ENCODE measurements at regions not wholly inside any gene's neighbourhood (a gene's known extent, or its start where the extent isn't known, plus 50 kb on each side); places are given as distances from the start of the nearest gene placed in this dataset.
A peak's percentile ranks its signal among the peaks of the same experiment; 100 is the strongest.

DNA sequence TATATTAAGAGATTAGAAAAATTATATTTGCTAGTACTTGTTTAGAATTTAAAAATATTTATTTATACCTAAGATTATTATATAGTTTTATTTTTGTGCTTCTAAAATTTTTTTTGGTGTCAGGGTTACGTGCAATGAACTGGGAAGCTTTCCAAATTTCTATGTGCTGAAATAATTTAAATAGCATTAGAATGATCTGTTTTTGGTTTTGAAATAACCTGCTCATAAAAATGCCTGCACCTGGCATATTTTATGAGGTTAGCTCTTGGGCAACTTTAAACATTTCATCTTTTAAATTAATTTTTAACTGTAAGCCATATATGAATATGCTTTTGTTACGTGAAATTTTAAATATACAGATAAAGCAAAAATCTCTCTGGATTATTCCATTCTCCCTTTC is 482.5 kb downstream of the GLRX3 start:
- Mint-ChIP-seq H3K4me1 (peaks cover 0 to 5% (median 0%) of the 10 kb centered on the region in 3 donors), H3K36me3 (no peaks in the 10 kb centered on the region), H3K4me3 (no peak overlapping the region), H3K27me3 (peaks cover 4 to 33% (median 8%) of the 10 kb centered on the region in 3 donors), H3K27ac (no peak overlapping the region), H3K9me3 (peaks cover 0 to 5% (median 1%) of the 10 kb centered on the region in 7 donors)
- no peak for ATAC-seq (ENCODE audit: low read depth in 2 of 2)
- no peak for DNase-seq

DNA sequence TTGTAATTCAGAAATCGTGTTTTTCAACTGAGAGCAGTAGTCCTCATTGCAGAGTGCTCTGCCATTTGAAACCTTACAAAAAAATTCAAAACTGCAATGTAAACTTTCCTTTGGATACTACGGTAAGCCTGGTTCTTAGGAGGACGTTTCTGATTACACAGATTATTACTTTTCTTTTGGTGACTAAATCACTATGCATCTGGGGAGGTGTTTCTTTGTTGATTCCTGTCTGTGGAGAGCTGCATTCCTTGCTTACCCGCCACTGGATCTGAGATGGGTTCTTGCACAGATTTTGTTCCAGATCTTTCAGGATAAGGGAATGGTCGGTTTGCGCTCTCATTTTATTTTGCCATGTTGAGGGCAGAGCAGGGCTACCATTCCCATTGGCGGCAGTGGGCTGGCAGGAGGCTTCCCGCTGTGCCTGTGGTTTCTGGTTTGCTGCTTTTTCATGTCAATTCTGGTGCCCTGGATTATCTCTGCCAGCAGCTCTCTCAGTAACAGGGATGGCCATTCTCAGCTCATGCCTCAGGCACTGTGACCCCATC is 485.1 kb downstream of the GLRX3 start:
- Mint-ChIP-seq H3K9me3 (peaks cover 0 to 5% (median 0%) of the 10 kb centered on the region in 7 donors), H3K27ac (peak overlapping the region in 1 of 6 donors; percentile 49), H3K4me1 (peaks cover 0 to 5% (median 2%) of the 10 kb centered on the region in 3 donors), H3K36me3 (no peaks in the 10 kb centered on the region), H3K27me3 (peaks cover 8 to 38% (median 11%) of the 10 kb centered on the region in 3 donors), H3K4me3 (no peak overlapping the region)
- no peak for ATAC-seq (ENCODE audit: low read depth in 2 of 2)
- DNase-seq, result no peak

DNA sequence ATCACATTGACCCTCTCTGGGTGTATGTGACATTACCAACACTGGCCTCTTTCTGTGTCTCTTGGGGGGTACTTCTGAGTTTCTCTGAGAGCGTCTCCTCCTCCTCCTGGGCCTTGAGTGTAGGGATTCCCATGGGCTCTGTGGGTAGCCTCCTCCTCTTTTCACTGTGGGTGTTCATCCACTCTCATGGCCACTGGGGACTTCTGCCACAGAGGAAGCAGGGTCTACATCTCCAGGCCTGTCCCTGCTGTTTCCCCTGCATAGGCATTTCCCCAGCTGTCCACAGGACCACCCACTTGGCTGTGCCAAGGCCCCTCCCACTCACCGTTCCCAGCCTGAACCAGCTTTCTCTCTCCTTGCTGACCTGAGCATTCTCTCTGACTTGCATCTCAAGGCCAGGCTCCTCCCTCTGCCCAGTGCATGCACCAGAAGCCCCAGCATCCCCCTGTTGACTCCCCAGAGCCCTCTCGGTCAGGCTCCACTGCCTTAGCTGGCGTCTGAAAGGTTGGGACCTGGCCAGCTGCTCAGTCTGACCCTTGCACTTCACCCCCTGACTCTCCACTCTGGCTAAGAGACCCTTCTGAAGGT is 487.6 kb downstream of the GLRX3 start:
- DNase-seq (no peak), ATAC-seq (ENCODE audit: low read depth in 2 of 2) (no peak)
- no peaks in the 10 kb centered on the region for H3K36me3 Mint-ChIP-seq
- H3K27ac Mint-ChIP-seq, result peak overlapping the region in 1 of 6 donors; percentile 40
- peaks cover 0 to 5% (median 0%) of the 10 kb centered on the region in 7 donors for H3K9me3 Mint-ChIP-seq
- peaks cover 8 to 24% (median 11%) of the 10 kb centered on the region in 3 donors for H3K27me3 Mint-ChIP-seq
- peaks cover 0 to 2% (median 0%) of the 10 kb centered on the region in 3 donors for H3K4me1 Mint-ChIP-seq
- no peak overlapping the region for H3K4me3 Mint-ChIP-seq

DNA sequence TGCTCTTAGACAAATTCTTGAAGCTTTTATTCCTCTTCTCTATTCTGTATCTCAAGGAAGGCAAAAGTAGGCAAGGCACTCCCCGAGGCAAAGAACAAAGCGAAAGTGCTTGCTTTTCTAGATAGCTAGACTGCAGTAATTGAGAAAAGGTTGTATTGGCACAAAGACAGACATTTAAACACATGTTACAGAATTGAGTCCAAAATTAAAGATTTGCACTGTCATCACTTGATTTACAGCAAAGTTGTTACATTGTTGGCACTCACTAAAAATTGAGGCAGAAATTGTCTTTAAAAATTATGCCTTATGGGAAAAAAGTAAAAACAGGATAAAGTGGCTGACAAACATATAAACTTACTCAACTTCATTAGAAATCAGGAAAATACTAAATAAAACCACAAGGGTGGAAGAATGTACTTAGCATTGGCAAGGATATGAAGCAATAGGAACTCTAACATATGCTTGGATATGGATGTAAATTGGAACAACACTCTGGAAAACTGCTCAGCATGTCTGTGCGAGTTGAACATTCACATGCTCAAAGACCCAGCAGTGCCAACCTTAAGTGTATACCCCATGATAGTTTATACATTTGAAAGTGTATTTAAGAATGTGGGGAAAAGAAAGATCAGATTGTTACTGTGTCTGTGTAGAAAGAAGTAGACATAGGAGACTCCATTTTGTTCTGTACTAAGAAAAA is 491.3 kb downstream of the GLRX3 start:
- Mint-ChIP-seq H3K4me1 (peaks cover 0 to 2% (median 0%) of the 10 kb centered on the region in 3 donors), H3K27ac (no peak overlapping the region), H3K36me3 (peaks cover 0 to 3% of the 10 kb centered on the region in 2 donors), H3K9me3 (peaks cover 0 to 4% (median 0%) of the 10 kb centered on the region in 7 donors), H3K27me3 (peaks cover 0 to 18% (median 14%) of the 10 kb centered on the region in 3 donors), H3K4me3 (no peak overlapping the region)
- no peak for ATAC-seq (ENCODE audit: low read depth in 2 of 2)
- DNase-seq, result no peak

DNA sequence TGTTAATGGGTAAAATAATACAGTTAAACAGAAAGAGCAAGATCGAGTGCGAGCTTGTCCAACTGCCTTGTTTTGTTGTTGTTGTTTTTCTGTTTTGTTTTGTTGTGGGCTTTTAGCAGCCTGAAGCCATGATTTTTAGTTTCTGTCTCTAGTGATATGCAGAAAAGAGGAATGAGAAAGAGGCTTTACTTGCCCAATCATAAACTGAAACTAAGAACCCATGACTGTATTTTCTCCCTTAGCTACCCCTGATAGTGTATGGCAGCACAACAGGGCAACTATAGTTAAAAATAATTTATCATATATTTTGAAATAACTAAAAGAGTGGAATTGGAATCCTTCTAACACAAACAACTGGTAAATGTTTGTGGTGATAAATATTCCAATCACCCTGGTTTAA is 493.9 kb downstream of the GLRX3 start:
- DNase-seq, result no peak
- peaks cover 0 to 3% of the 10 kb centered on the region in 2 donors for H3K36me3 Mint-ChIP-seq
- H3K27me3 Mint-ChIP-seq, result peaks cover under 1 to 16% (median 4%) of the 10 kb centered on the region in 3 donors
- no peak for ATAC-seq (ENCODE audit: low read depth in 2 of 2)
- no peak overlapping the region for H3K4me3 Mint-ChIP-seq
- no peak overlapping the region for H3K27ac Mint-ChIP-seq
- H3K9me3 Mint-ChIP-seq, result peaks cover 0 to 5% (median 3%) of the 10 kb centered on the region in 7 donors
- no peaks in the 10 kb centered on the region for H3K4me1 Mint-ChIP-seq

DNA sequence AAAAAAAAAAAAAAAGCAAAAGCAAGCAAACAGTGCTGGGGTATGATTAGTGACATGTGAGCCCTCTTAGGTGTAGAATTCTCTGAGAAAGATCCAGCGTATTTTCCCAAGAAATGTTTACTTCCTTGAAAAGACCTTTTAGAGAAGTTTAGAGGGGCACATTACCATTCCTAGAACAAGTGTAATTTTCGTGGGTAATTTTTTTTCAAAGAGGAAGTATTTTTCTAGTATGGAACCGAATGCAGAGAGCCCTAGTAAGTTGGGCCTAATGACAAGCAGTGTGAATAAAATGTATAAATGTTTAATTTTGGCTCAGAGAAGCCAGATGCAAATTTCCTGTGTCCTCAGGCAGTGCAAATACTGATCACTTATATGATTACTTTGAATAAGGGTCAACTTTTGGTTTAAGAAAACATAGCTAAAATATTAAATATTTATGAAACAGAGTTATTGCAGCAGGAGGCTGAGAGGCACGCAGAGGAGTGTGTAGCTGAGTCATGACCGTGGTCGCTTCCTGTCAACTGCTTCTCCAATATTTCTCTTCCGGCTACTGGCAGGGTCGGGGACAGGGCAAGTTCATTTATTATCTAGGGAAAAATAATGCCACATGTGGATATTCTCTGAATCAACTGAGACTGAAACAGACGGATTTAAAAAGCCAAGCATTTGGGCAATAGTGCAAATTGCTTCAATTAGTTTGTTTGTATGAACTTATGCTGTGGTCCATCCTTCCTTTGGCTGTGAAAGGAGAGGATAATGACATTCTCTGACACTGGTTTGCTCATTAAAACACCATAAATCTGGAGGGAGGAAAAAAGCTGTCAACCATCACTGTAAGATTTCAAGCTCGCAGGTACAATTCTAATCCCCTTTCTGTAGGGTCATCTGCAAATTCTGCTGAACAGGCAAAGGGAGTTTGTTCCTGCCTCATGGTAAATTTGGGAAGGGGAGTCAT is 495.2 kb downstream of the GLRX3 start:
- Mint-ChIP-seq H3K27me3 (peaks cover 10 to 16% (median 15%) of the 10 kb centered on the region in 3 donors), H3K27ac (no peak overlapping the region), H3K4me1 (no peaks in the 10 kb centered on the region), H3K36me3 (peaks cover 0 to 3% of the 10 kb centered on the region in 2 donors), H3K4me3 (no peak overlapping the region), H3K9me3 (peaks cover 0 to 5% (median 3%) of the 10 kb centered on the region in 7 donors)
- no peak for DNase-seq
- ATAC-seq (ENCODE audit: low read depth in 2 of 2), result no peak

DNA sequence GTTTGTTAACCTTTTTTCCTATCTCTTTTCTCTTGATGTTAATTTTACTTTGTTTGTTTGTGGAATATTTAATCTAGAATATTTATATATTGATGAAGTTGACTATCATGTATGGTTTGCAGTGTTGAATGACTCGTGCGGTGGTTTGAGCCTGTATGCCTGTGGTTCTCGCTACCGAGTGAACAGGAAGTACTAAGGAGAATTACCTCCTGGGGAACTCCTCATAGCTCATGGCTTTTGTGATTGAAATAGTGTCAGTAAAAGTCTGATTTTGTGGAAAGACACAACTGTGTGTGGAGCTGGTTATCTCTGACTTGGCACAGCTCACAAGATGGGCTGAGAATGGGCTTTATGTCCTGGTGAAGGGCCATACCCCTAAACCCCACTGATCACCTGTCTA is 498.6 kb downstream of the GLRX3 start:
- Mint-ChIP-seq H3K27ac (no peak overlapping the region), H3K27me3 (peaks cover 18 to 24% (median 20%) of the 10 kb centered on the region in 3 donors)

DNA sequence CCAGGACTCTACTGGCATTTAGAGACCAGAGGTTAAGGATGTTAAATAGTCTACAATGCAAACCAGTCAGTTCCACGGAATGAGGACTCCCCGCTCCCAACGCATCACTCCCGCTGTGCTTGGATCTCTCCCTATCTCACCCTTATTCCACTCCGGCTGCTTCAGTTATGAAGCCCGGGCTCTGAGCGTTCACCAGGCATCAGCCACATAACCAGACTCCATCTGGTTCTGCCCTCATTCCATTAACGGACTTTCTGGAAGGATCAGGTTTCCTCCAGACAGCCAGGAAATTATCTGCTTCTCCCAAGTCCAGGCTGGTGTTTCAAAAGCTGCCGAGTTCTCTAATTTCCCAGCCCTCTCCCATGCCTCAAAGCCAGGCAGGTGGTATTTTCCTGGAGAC is 499.3 kb downstream of the GLRX3 start:
- ATAC-seq (ENCODE audit: low read depth in 2 of 2) (no peak), DNase-seq (no peak)
- Mint-ChIP-seq H3K4me1 (no peaks in the 10 kb centered on the region), H3K36me3 (no peaks in the 10 kb centered on the region), H3K9me3 (peaks cover 0 to 5% (median 0%) of the 10 kb centered on the region in 7 donors), H3K4me3 (no peak overlapping the region), H3K27ac (no peak overlapping the region), H3K27me3 (peaks cover 18 to 24% (median 19%) of the 10 kb centered on the region in 3 donors)

More for the DNA sequence above, 498.6 kb downstream of the GLRX3 start:
- Mint-ChIP-seq H3K36me3 (peaks cover 0 to 1% of the 10 kb centered on the region in 2 donors), H3K9me3 (peaks cover 0 to 5% (median 2%) of the 10 kb centered on the region in 7 donors), H3K4me3 (no peak overlapping the region), H3K4me1 (no peaks in the 10 kb centered on the region)
- ATAC-seq (ENCODE audit: low read depth in 2 of 2), result no peak
- DNase-seq, result no peak

DNA sequence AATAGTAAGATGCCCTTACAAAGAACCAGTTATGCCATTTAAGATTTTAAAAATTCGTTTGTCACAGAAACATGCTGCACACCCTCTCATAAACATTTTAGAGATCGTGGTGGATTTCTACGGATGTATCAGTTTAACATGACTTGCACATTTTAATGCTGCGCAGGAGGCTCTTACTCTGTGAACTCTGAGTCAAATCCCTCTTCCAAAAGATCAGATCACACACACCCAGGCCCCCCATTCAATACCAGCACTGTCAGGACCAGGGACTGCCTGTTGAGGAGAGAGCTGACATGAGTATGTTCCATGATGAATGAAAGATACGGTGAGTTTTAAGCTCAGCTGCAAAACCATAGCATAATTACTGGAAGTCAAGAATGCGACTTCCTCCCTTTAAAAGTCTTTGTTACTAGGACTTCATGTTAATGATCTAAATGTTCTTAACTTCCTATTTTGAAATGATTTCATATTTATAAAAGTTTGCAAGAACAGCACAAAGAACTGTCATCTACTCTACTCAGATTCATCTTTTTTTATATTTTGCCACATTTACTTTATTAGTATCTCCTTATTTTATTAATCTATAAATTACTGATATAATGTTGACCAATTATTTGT is 500.2 kb downstream of the GLRX3 start:
- ATAC-seq (ENCODE audit: low read depth in 2 of 2), result no peak
- peaks cover 0 to 5% (median 0%) of the 10 kb centered on the region in 7 donors for H3K9me3 Mint-ChIP-seq
- peaks cover 18 to 24% (median 19%) of the 10 kb centered on the region in 3 donors for H3K27me3 Mint-ChIP-seq
- no peaks in the 10 kb centered on the region for H3K36me3 Mint-ChIP-seq
- no peak overlapping the region for H3K4me3 Mint-ChIP-seq
- H3K27ac Mint-ChIP-seq, result no peak overlapping the region
- no peak for DNase-seq
- no peaks in the 10 kb centered on the region for H3K4me1 Mint-ChIP-seq

DNA sequence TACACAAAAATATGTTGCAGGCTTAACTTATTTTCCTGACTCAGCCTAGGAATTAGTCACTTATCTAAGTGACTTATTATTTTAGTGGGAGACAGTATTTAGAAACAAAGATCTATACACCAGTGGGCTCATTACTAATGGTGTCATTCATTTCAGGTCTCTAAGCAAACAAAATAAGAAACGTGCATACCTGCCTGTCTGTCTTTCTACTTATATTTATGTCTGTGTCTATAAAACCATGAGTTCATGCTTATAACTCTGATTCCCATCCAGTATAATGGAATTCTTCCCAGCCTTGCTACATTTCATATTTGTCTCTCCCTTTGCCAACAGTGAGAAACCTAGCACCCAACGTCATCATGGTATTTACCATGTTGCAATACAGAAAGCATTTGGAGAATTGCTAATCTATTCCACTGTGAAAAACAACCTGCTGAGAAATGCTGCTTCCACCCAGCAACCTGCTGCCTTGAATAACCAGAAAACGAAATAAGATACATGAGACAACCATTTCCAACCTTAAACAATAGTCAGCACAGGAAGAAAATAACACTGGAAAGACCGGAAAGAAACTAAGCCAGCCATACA is 501.0 kb downstream of the GLRX3 start:
- ATAC-seq (ENCODE audit: low read depth in 2 of 2) (no peak), DNase-seq (no peak)
- Mint-ChIP-seq H3K27me3 (peaks cover 18 to 24% (median 19%) of the 10 kb centered on the region in 3 donors), H3K4me3 (no peak overlapping the region), H3K9me3 (peaks cover 0 to 5% (median 0%) of the 10 kb centered on the region in 7 donors), H3K36me3 (no peaks in the 10 kb centered on the region), H3K4me1 (no peaks in the 10 kb centered on the region), H3K27ac (no peak overlapping the region)

DNA sequence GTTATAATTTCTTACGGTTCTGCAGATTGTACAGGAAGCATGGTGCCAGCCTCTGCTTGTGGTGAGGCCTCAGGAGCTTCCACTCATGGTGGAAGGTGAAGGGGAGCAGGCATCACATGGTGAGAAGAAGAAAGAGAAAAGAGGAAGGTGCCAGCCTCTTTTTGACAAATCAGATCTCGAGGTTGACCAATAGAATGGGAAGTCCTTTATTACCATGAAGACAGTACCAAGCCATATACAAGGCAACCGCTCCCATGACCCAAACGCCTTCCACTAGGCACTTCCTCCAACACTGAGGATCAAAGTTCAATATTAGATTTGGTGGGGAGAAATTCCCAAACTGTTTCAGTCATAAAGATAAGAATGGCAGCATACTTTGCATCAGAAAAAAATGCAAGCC is 502.8 kb downstream of the GLRX3 start:
- peaks cover 0 to 6% (median 3%) of the 10 kb centered on the region in 7 donors for H3K9me3 Mint-ChIP-seq
- H3K4me3 Mint-ChIP-seq, result no peak overlapping the region
- no peak overlapping the region for H3K27ac Mint-ChIP-seq
- no peaks in the 10 kb centered on the region for H3K36me3 Mint-ChIP-seq
- no peaks in the 10 kb centered on the region for H3K4me1 Mint-ChIP-seq
- H3K27me3 Mint-ChIP-seq, result peaks cover 18 to 28% (median 19%) of the 10 kb centered on the region in 3 donors
- DNase-seq, result no peak
- ATAC-seq (ENCODE audit: low read depth in 2 of 2), result no peak

DNA sequence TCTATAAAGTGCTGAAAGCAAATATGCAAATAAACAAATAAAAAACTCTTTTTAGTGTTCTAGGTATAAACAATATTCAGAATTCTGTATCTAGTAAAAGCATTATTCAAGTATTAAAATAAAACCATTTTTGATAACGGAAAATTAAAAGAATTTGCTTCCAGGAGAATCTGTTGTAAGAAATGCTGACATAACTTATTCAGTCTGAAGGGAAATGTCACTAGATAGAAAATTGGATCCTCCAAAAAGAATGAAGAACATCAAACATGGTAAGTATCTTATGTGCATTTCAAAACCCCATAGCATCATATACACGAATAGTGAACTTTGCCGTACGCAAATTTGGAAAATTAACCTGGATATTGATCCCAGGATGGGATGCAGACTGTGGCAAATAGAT is 506.7 kb downstream of the GLRX3 start:
- Mint-ChIP-seq H3K9me3 (peaks cover 0 to 9% (median 2%) of the 10 kb centered on the region in 7 donors), H3K4me1 (no peaks in the 10 kb centered on the region), H3K36me3 (no peaks in the 10 kb centered on the region), H3K4me3 (no peak overlapping the region), H3K27ac (no peak overlapping the region), H3K27me3 (peaks cover 0 to 5% (median 4%) of the 10 kb centered on the region in 3 donors)
- DNase-seq (no peak), ATAC-seq (ENCODE audit: low read depth in 2 of 2) (no peak)
